HEK293 (cell line): ENCODE measurements at regions not wholly inside any gene's neighbourhood (a gene's known extent, or its start where the extent isn't known, plus 50 kb on each side); places are given as distances from the start of the nearest gene placed in this dataset.

Source experiments
- CTCF ChIA-PET: fragments of 350-600 bp; formaldehyde crosslinking; extraction: SDS; loops from one replicate; lab custom pipeline; 2021; ENCODE audit warnings: antibody characterized with exemption; lab: Yijun Ruan, JAX
- POLR2A ChIA-PET: fragments of 300-600 bp; formaldehyde crosslinking; extraction: SDS; loops from one replicate; lab custom pipeline; 2020; ENCODE audit warnings: antibody characterized with exemption, inconsistent platforms; lab: Yijun Ruan, JAX
- H3K27ac ChIP-seq: fragments of 200-500 bp; sonication (Bioruptor generic); 2 replicates; pipeline ENCODE4 v1.5.1; 2014; ENCODE audit warnings: low read depth, low read length, control low read depth, inconsistent platforms; ENCODE audit errors: extremely low read depth
- H3K36me3 ChIP-seq, 2 experiments: fragments of 200-500 bp in 1 of 2; sonication (Bioruptor generic) in 1 of 2; 1 replicate in 1 of 2; 2 replicates in 1 of 2; pipeline ENCODE4 v1.5.1; 2014 to 2017; ENCODE audit warnings: inconsistent platforms in 2 of 2, low read length in 2 of 2; ENCODE audit not compliant: control insufficient read depth in 2 of 2, insufficient read depth in 1 of 2
- H3K4me1 ChIP-seq: fragments of 200-500 bp; sonication (Bioruptor generic); 2 replicates; pipeline ENCODE4 v1.5.1; 2014; ENCODE audit warnings: mild to moderate bottlenecking, low read length, inconsistent platforms; ENCODE audit not compliant: control insufficient read depth, insufficient read depth
- H3K4me3 ChIP-seq: 2 replicates; pipeline ENCODE4 v1.5.1; 2011; ENCODE audit warnings: low read depth, mild to moderate bottlenecking, control low read depth, low read length, moderate library complexity
- H3K9me3 ChIP-seq: fragments of 200-500 bp; sonication (Bioruptor generic); 2 replicates; pipeline ENCODE4 v1.5.1; 2014; ENCODE audit warnings: low read depth, low read length, inconsistent platforms; ENCODE audit not compliant: control insufficient read depth, insufficient read depth
- FEZF1 ChIP-seq: fragments of 450-650 bp; formaldehyde crosslinking; IDR thresholded peaks from 2 replicates; pipeline ENCODE4 v1.5.1; 2016; ENCODE audit warnings: missing biosample characterization, missing genetic modification characterization
- GLIS2 ChIP-seq: fragments of 450-650 bp; formaldehyde crosslinking; IDR thresholded peaks from 2 replicates; pipeline ENCODE4 v1.5.1; 2016; ENCODE audit warnings: missing biosample characterization, missing genetic modification characterization
- KLF8 ChIP-seq: fragments of 450-650 bp; formaldehyde crosslinking; IDR thresholded peaks from 2 replicates; pipeline ENCODE4 v1.5.1; 2016; ENCODE audit warnings: missing biosample characterization, missing genetic modification characterization
- PRDM1 ChIP-seq: fragments of 450-650 bp; formaldehyde crosslinking; IDR thresholded peaks from 2 replicates; pipeline ENCODE4; 2016; ENCODE audit warnings: missing biosample characterization, missing genetic modification characterization
- REPIN1 ChIP-seq: fragments of 450-650 bp; formaldehyde crosslinking; IDR thresholded peaks from 2 replicates; pipeline ENCODE4 v1.5.1; 2017; ENCODE audit warnings: missing biosample characterization, missing genetic modification characterization, low read depth
- SP7 ChIP-seq: fragments of 450-650 bp; formaldehyde crosslinking; IDR thresholded peaks from 2 replicates; pipeline ENCODE4 v1.5.1; 2016; ENCODE audit warnings: missing biosample characterization, missing genetic modification characterization
- TCF7L2 ChIP-seq: IDR thresholded peaks from 2 replicates; pipeline ENCODE4 v1.6.1; 2011; ENCODE audit warnings: low read depth, mild to moderate bottlenecking, inconsistent platforms, low read length, moderate library complexity, borderline replicate concordance
- TRIM28 ChIP-seq: IDR thresholded peaks from 2 replicates; pipeline ENCODE4 v1.6.1; 2011; ENCODE audit warnings: low read length, control low read depth, borderline replicate concordance
- YY1 ChIP-seq: fragments of 450-650 bp; formaldehyde crosslinking; IDR thresholded peaks from 2 replicates; pipeline ENCODE4 v1.5.1; 2018; ENCODE audit warnings: missing biosample characterization, missing genetic modification characterization
- ZBTB48 ChIP-seq: fragments of 450-650 bp; formaldehyde crosslinking; IDR thresholded peaks from 2 replicates; pipeline ENCODE4 v1.5.1; 2016; ENCODE audit warnings: missing biosample characterization, missing genetic modification characterization
- ZNF138 ChIP-seq: fragments of 450-650 bp; formaldehyde crosslinking; IDR thresholded peaks from 2 replicates; pipeline ENCODE4 v1.5.1; 2016; ENCODE audit warnings: missing biosample characterization, missing genetic modification characterization, borderline replicate concordance
- ZNF140 ChIP-seq: fragments of 450-650 bp; formaldehyde crosslinking; IDR thresholded peaks from 2 replicates; pipeline ENCODE4 v1.5.1; 2016; ENCODE audit warnings: missing biosample characterization, missing genetic modification characterization
- ZNF146 ChIP-seq: fragments of 450-650 bp; formaldehyde crosslinking; IDR thresholded peaks from 2 replicates; pipeline ENCODE4 v1.5.1; 2016; ENCODE audit warnings: missing biosample characterization, missing genetic modification characterization
- ZNF16 ChIP-seq: fragments of 450-650 bp; formaldehyde crosslinking; IDR thresholded peaks from 2 replicates; pipeline ENCODE4 v1.5.1; 2016; ENCODE audit warnings: low read depth, missing biosample characterization, missing genetic modification characterization
- ZNF223 ChIP-seq: fragments of 450-650 bp; formaldehyde crosslinking; IDR thresholded peaks from 2 replicates; pipeline ENCODE4 v1.5.1; 2016; ENCODE audit warnings: missing biosample characterization, missing genetic modification characterization
- ZNF302 ChIP-seq: fragments of 450-650 bp; formaldehyde crosslinking; IDR thresholded peaks from 2 replicates; pipeline ENCODE4 v1.5.1; 2016; ENCODE audit warnings: missing biosample characterization, missing genetic modification characterization, low read depth
- ZNF350 ChIP-seq: fragments of 450-650 bp; formaldehyde crosslinking; IDR thresholded peaks from 2 replicates; pipeline ENCODE4 v1.5.0; 2017; ENCODE audit warnings: missing biosample characterization, mild to moderate bottlenecking, missing genetic modification characterization
- ZNF366 ChIP-seq: fragments of 450-650 bp; formaldehyde crosslinking; conservative IDR thresholded peaks from 2 replicates; pipeline ENCODE4 v1.5.1; 2016; ENCODE audit warnings: missing biosample characterization, missing genetic modification characterization
- ZNF404 ChIP-seq: fragments of 450-650 bp; formaldehyde crosslinking; IDR thresholded peaks from 2 replicates; pipeline ENCODE4 v1.5.1; 2017; ENCODE audit warnings: missing biosample characterization, missing genetic modification characterization
- ZNF433 ChIP-seq: fragments of 450-650 bp; formaldehyde crosslinking; IDR thresholded peaks from 2 replicates; pipeline ENCODE4 v1.5.1; 2016; ENCODE audit warnings: missing biosample characterization, missing genetic modification characterization, low read depth
- ZNF596 ChIP-seq: fragments of 450-650 bp; IDR thresholded peaks from 2 replicates; pipeline ENCODE4 v1.5.0; 2018; ENCODE audit warnings: missing biosample characterization, mild to moderate bottlenecking, missing genetic modification characterization, moderate library complexity
- ZNF624 ChIP-seq: fragments of 450-650 bp; formaldehyde crosslinking; IDR thresholded peaks from 2 replicates; pipeline ENCODE4 v1.5.1; 2017; ENCODE audit warnings: missing biosample characterization, missing genetic modification characterization
- ZNF654 ChIP-seq: fragments of 450-650 bp; formaldehyde crosslinking; IDR thresholded peaks from 2 replicates; pipeline ENCODE4 v1.5.1; 2016; ENCODE audit warnings: low read depth, missing biosample characterization, missing genetic modification characterization
- ZNF76 ChIP-seq: fragments of 450-650 bp; formaldehyde crosslinking; IDR thresholded peaks from 2 replicates; pipeline ENCODE4; 2016; ENCODE audit warnings: low read depth, missing biosample characterization, missing genetic modification characterization, borderline replicate concordance
- ZNF777 ChIP-seq: fragments of 450-650 bp; formaldehyde crosslinking; IDR thresholded peaks from 2 replicates; pipeline ENCODE4 v1.5.1; 2017; ENCODE audit warnings: missing biosample characterization, missing genetic modification characterization, borderline replicate concordance
- ZNF785 ChIP-seq: fragments of 450-650 bp; formaldehyde crosslinking; IDR thresholded peaks from 2 replicates; pipeline ENCODE4 v1.5.1; 2016; ENCODE audit warnings: missing biosample characterization, missing genetic modification characterization
- ZNF837 ChIP-seq: fragments of 450-650 bp; formaldehyde crosslinking; IDR thresholded peaks from 2 replicates; pipeline ENCODE4 v1.5.1; 2016; ENCODE audit warnings: missing biosample characterization, missing genetic modification characterization
- TF ChIP-seq, protein P1 (sequence below): fragments of 450-650 bp; formaldehyde crosslinking; IDR thresholded peaks from 2 replicates; pipeline ENCODE4 v1.5.1; 2017; ENCODE audit warnings: missing biosample characterization, missing genetic modification characterization
- TF ChIP-seq, protein P2 (sequence below): fragments of 450-650 bp; formaldehyde crosslinking; IDR thresholded peaks from 2 replicates; pipeline ENCODE4 v1.5.1; 2016; ENCODE audit warnings: missing biosample characterization, missing genetic modification characterization
- TF ChIP-seq, protein P3 (sequence below): fragments of 450-650 bp; formaldehyde crosslinking; IDR thresholded peaks from 2 replicates; pipeline ENCODE4 v1.5.1; 2016; ENCODE audit warnings: missing biosample characterization, missing genetic modification characterization

DNA sequence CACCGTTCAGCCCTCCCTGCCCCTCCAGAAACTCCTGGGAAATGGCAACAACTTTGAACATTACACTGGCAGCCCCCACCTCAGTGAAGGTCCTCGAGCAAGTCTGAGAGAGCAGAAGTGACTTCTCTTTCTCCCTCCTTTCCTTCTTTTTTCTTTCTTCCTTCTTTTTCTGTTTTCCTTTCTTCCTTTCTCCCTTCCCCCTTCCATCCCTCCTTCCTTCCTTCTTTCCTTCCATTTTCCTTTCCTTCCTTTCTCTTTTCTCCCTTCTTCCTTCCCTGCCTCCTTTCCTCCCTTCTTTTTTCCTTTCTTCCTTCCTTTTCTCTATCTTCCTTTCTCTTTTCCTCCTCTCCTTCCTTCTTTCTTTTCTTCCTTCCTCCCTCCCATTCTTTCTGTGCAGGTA is 162.7 kb downstream of the UNC5CL start:
- Histone ChIP-seq H3K9me3 (no peaks in the 10 kb centered on the region), H3K27ac (no peak overlapping the region), H3K4me3 (no peak overlapping the region), H3K36me3 (no peaks in the 10 kb centered on the region), H3K4me1 (no peaks in the 10 kb centered on the region)
- ChIA-PET CTCF (interaction anchor here (0.6 to 0.7 kb wide), 2 partner anchors 10 to 125 kb away, joined by 3 to 6 read pairs; no protein-coding TSS in a partner anchor), POLR2A (no interaction called here)
- no peak for TF ChIP-seq ZNF837 (tag by site-specific recombination)
- no peak for TF ChIP-seq ZNF16 (tag by site-specific recombination)
- no peak for TF ChIP-seq KLF8
- TF ChIP-seq REPIN1 (tag by site-specific recombination), result no peak
- TF ChIP-seq ZNF76, result no peak
- no peak for TF ChIP-seq TCF7L2
- peak; percentile 86 for TF ChIP-seq ZNF366 (tag by site-specific recombination)
- no peak for TF ChIP-seq ZNF404 (tag by site-specific recombination)
- TF ChIP-seq ZNF138 (tag by site-specific recombination), result no peak
- TF ChIP-seq ZNF596 (tag by site-specific recombination), result no peak
- TF ChIP-seq, protein P1, sequence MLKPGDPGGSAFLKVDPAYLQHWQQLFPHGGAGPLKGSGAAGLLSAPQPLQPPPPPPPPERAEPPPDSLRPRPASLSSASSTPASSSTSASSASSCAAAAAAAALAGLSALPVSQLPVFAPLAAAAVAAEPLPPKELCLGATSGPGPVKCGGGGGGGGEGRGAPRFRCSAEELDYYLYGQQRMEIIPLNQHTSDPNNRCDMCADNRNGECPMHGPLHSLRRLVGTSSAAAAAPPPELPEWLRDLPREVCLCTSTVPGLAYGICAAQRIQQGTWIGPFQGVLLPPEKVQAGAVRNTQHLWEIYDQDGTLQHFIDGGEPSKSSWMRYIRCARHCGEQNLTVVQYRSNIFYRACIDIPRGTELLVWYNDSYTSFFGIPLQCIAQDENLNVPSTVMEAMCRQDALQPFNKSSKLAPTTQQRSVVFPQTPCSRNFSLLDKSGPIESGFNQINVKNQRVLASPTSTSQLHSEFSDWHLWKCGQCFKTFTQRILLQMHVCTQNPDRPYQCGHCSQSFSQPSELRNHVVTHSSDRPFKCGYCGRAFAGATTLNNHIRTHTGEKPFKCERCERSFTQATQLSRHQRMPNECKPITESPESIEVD (tag by site-specific recombination), result no peak
- no peak for TF ChIP-seq ZNF140 (tag by site-specific recombination)
- peak; percentile 96 for TF ChIP-seq PRDM1
- no peak for TF ChIP-seq YY1 (tag by site-specific recombination)
- no peak for TF ChIP-seq ZNF350 (tag by site-specific recombination)
- TF ChIP-seq ZNF223 (tag by site-specific recombination), result no peak
- no peak for TF ChIP-seq GLIS2 (tag by site-specific recombination)

DNA sequence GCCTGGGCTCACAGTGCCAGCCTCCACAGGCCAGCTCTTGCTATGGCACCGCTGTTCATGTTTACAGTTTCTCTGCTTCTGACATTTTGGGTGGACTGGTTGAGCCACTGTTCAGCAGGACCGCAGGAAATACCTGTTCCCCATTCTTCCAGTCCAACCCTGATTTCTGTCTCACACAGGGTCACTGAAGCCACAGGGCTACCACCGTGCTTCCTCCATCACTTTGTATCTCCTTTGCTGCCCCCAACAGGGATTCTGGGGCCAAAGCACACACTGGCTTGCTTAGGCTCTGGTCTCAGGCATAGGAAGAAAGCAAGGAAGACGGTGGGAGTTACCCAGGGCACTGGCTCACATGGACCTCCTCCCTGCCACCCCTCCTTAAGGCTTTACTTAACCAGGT is 164.5 kb downstream of the UNC5CL start:
- CTCF ChIA-PET, result interaction anchor here (0.6 to 3.0 kb wide), 6 partner anchors 8 to 1492 kb away, joined by 3 to 8 read pairs (median 4); no protein-coding TSS in a partner anchor
- H3K4me1 ChIP-seq, result no peaks in the 10 kb centered on the region
- no peaks in the 10 kb centered on the region for H3K9me3 ChIP-seq
- no peak overlapping the region for H3K4me3 ChIP-seq
- POLR2A ChIA-PET, result no interaction called here
- no peaks in the 10 kb centered on the region for H3K36me3 ChIP-seq
- no peak overlapping the region for H3K27ac ChIP-seq
- TF ChIP-seq, protein P2, sequence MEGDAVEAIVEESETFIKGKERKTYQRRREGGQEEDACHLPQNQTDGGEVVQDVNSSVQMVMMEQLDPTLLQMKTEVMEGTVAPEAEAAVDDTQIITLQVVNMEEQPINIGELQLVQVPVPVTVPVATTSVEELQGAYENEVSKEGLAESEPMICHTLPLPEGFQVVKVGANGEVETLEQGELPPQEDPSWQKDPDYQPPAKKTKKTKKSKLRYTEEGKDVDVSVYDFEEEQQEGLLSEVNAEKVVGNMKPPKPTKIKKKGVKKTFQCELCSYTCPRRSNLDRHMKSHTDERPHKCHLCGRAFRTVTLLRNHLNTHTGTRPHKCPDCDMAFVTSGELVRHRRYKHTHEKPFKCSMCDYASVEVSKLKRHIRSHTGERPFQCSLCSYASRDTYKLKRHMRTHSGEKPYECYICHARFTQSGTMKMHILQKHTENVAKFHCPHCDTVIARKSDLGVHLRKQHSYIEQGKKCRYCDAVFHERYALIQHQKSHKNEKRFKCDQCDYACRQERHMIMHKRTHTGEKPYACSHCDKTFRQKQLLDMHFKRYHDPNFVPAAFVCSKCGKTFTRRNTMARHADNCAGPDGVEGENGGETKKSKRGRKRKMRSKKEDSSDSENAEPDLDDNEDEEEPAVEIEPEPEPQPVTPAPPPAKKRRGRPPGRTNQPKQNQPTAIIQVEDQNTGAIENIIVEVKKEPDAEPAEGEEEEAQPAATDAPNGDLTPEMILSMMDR (tag by site-specific recombination), result peak; percentile 28; the same call in 1 of the 2 replicates
- TF ChIP-seq ZNF140 (tag by site-specific recombination) (no peak), ZNF654 (tag by site-specific recombination) (peak; percentile 11; the same call in 1 of the 2 replicates)
- TF ChIP-seq, all 188 proteins: peak for 2

DNA sequence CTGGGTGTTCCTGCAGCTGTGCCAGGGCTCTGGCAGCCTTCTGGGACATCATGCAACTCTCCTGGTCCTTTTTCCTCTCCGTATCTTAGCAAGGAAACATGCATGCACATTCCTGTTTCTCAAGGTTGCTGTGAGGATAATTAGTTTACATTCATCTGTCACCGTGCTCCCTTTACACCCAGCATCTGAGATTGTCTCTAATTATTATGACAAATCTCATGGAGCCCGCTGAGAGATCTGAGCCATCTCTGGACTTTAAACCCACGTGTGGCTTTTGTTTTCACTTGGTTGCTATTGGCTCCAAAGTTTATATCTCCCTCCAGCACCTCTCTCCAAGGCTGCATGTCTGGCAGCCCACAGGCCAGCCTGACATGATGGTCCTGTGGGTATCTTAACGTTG is 167.6 kb downstream of the UNC5CL start:
- Histone ChIP-seq H3K4me1 (no peaks in the 10 kb centered on the region), H3K4me3 (no peak overlapping the region), H3K9me3 (no peaks in the 10 kb centered on the region), H3K36me3 (no peaks in the 10 kb centered on the region), H3K27ac (no peak overlapping the region)
- ChIA-PET POLR2A (no interaction called here), CTCF (interaction anchor here (0.7 to 3.0 kb wide), 2 partner anchors 25 to 539 kb away, joined by 3 to 8 read pairs; no protein-coding TSS in a partner anchor)
- TF ChIP-seq ZNF433 (tag by site-specific recombination) (no peak), ZNF785 (tag by site-specific recombination) (no peak), ZNF624 (tag by site-specific recombination) (no peak), ZNF302 (tag by site-specific recombination) (no peak), ZNF777 (tag by site-specific recombination) (no peak), ZNF146 (tag by site-specific recombination) (no peak), TRIM28 (no peak), SP7 (tag by site-specific recombination) (no peak), ZNF138 (tag by site-specific recombination) (no peak), ZBTB48 (tag by site-specific recombination) (no peak), ZNF350 (tag by site-specific recombination) (no peak), FEZF1 (tag by site-specific recombination) (no peak)
- TF ChIP-seq, protein P3, sequence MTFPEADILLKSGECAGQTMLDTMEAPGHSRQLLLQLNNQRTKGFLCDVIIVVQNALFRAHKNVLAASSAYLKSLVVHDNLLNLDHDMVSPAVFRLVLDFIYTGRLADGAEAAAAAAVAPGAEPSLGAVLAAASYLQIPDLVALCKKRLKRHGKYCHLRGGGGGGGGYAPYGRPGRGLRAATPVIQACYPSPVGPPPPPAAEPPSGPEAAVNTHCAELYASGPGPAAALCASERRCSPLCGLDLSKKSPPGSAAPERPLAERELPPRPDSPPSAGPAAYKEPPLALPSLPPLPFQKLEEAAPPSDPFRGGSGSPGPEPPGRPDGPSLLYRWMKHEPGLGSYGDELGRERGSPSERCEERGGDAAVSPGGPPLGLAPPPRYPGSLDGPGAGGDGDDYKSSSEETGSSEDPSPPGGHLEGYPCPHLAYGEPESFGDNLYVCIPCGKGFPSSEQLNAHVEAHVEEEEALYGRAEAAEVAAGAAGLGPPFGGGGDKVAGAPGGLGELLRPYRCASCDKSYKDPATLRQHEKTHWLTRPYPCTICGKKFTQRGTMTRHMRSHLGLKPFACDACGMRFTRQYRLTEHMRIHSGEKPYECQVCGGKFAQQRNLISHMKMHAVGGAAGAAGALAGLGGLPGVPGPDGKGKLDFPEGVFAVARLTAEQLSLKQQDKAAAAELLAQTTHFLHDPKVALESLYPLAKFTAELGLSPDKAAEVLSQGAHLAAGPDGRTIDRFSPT (tag by site-specific recombination), result no peak
